K562 (cell line): ENCODE measurements at regions not wholly inside any gene's neighbourhood (a gene's known extent, or its start where the extent isn't known, plus 50 kb on each side); places are given as distances from the start of the nearest gene placed in this dataset.
A peak's percentile ranks its signal among the peaks of the same experiment; 100 is the strongest.

ENCODE experiments used
- C11orf30 ChIP-seq: fragments of 450-650 bp; IDR thresholded peaks from 2 replicates; pipeline ENCODE4 v1.6.1; 2016; ENCODE audit warnings: low read depth, mild to moderate bottlenecking
- E2F1 ChIP-seq: sonication (generic); formaldehyde crosslinking; IDR thresholded peaks from 2 replicates; pipeline ENCODE4 v1.8.1; 2023; ENCODE audit warnings: mild to moderate bottlenecking, missing genetic modification reagents, moderate library complexity
- FOXK2 ChIP-seq, 2 experiments: fragments of 450-650 bp; IDR thresholded peaks in 1 of 2; conservative IDR thresholded peaks in 1 of 2; 2 replicates each; pipeline ENCODE4 v1.6.1; 2016; ENCODE audit warnings: low read depth in 2 of 2, mild to moderate bottlenecking in 1 of 2
- FUS ChIP-seq: fragments of 200-400 bp; formaldehyde crosslinking; optimal IDR thresholded peaks from 2 replicates; pipeline ENCODE3; 2017; ENCODE audit warnings: low read depth, low read length
- GATAD2B ChIP-seq: fragments of 450-650 bp; IDR thresholded peaks from 2 replicates; pipeline ENCODE4 v1.6.1; 2017; ENCODE audit warnings: mild to moderate bottlenecking, borderline replicate concordance
- JUNB ChIP-seq: fragments of 450-650 bp; formaldehyde crosslinking; conservative IDR thresholded peaks from 2 replicates; pipeline ENCODE4 v1.4.0; 2020; ENCODE audit warnings: mild to moderate bottlenecking
- KDM1A ChIP-seq, 2 experiments: fragments of 450-650 bp; IDR thresholded peaks; 2 replicates each; pipeline ENCODE4 v1.6.1; 2016; ENCODE audit warnings: mild to moderate bottlenecking in 2 of 2
- KLF10 ChIP-seq: fragments of 250-450 bp; sonication (Bioruptor Pico); IDR thresholded peaks from 2 replicates; pipeline ENCODE4 v1.6.1; 2021; ENCODE audit warnings: matching md5 sums
- MBD2 ChIP-seq: sonication (generic); IDR thresholded peaks from 2 replicates; pipeline ENCODE4 v1.6.1; 2016; ENCODE audit warnings: low read depth, borderline replicate concordance
- MCM3 ChIP-seq: fragments of 450-650 bp; IDR thresholded peaks from 2 replicates; pipeline ENCODE4 v1.6.1; 2016
- MNT ChIP-seq, 2 experiments: fragments of 450-650 bp; conservative IDR thresholded peaks; 2 replicates each; pipeline ENCODE4 v1.6.1; 2017; ENCODE audit warnings: mild to moderate bottlenecking in 2 of 2, moderate library complexity in 2 of 2
- NONO ChIP-seq, 2 experiments: fragments of 200-400 bp in 1 of 2; fragments of 450-650 bp in 1 of 2; formaldehyde crosslinking in 1 of 2; IDR thresholded peaks; 2 replicates each; pipeline ENCODE4 v1.6.1; 2017; ENCODE audit warnings: low read depth in 2 of 2, mild to moderate bottlenecking in 2 of 2, moderate library complexity in 2 of 2, low read length in 1 of 2
- NR2F6 ChIP-seq: fragments of 450-650 bp; formaldehyde crosslinking; IDR thresholded peaks from 2 replicates; pipeline ENCODE4 v1.4.0; 2020; ENCODE audit warnings: mild to moderate bottlenecking
- RBM25 ChIP-seq: fragments of 200-400 bp; formaldehyde crosslinking; IDR thresholded peaks from 2 replicates; pipeline ENCODE4 v1.6.1; 2018; ENCODE audit warnings: low read length, low read depth, moderate library complexity; ENCODE audit not compliant: severe bottlenecking
- SREBF2 ChIP-seq: sonication (generic); formaldehyde crosslinking; IDR thresholded peaks from 2 replicates; pipeline ENCODE4 v1.4.0; 2020; ENCODE audit warnings: mild to moderate bottlenecking, missing genetic modification reagents
- XRCC4 ChIP-seq: IDR thresholded peaks from one replicate; pipeline ENCODE4 v1.6.1; 2011; ENCODE audit not compliant: insufficient read depth, insufficient read length; ENCODE audit errors: extremely low read depth
- ZBTB1 ChIP-seq: sonication (generic); formaldehyde crosslinking; IDR thresholded peaks from 2 replicates; pipeline ENCODE4 v1.8.1; 2023; ENCODE audit warnings: missing genetic modification reagents, low read depth, mild to moderate bottlenecking, borderline replicate concordance
- ZEB2 ChIP-seq: fragments of 450-650 bp; IDR thresholded peaks from 2 replicates; pipeline ENCODE4 v1.6.1; 2016
- ZNF217 ChIP-seq: sonication (generic); formaldehyde crosslinking; IDR thresholded peaks from 2 replicates; pipeline ENCODE4 v1.8.0; 2022; ENCODE audit warnings: mild to moderate bottlenecking, missing genetic modification reagents
- ZNF384 ChIP-seq: IDR thresholded peaks from 2 replicates; pipeline ENCODE4 v1.6.1; 2012; ENCODE audit warnings: low read depth, low read length, improper control_type of control experiment
- ZNF408 ChIP-seq: fragments of 250-450 bp; sonication (Bioruptor Pico); IDR thresholded peaks from 2 replicates; pipeline ENCODE4 v1.4.0; 2020; ENCODE audit warnings: low read depth, mild to moderate bottlenecking, moderate library complexity
- ZNF436 ChIP-seq: fragments of 250-450, 450-650 bp; sonication (Bioruptor Pico); formaldehyde crosslinking; IDR thresholded peaks from 2 replicates; pipeline ENCODE4 v1.7.0; 2020; ENCODE audit warnings: mild to moderate bottlenecking
- ZNF668 ChIP-seq: fragments of 250-450 bp; sonication (Bioruptor Pico); IDR thresholded peaks from 2 replicates; pipeline ENCODE4 v1.8.0; 2022; ENCODE audit warnings: mild to moderate bottlenecking, inconsistent platforms

GRCh38 chr10:78925800-78926319 is 142.9 kb upstream of the ZMIZ1 start (continued):
- TF ChIP-seq ZNF408 (CRISPR knock-in tag) (no peak), ZNF384 (no peak), MBD2 (0 out of 2 replicates have a peak, but pooled peaks have one; percentile 29), FUS (no peak), E2F1 (CRISPR knock-in tag) (no peak), JUNB (CRISPR knock-in tag) (no peak; the same call in 1 of the 2 replicates), KDM1A (IDR thresholded peaks at IDR 0.05) (peak; percentile 92 to 96), FOXK2 (conservative IDR thresholded peaks at IDR 0.05 in 1 of 2, IDR thresholded peaks at IDR 0.05 in 1 of 2; ENCODE audit: low read depth in 2 of 2) (peak in 1 of 2 experiments; percentile 36; a peak in 1 of 4 replicates), ZNF436 (CRISPR knock-in tag) (no peak), GATAD2B (no peak), ZBTB1 (CRISPR knock-in tag) (no peak), SREBF2 (CRISPR knock-in tag) (no peak), XRCC4 (no peak), MNT (conservative IDR thresholded peaks at IDR 0.05) (peak in 1 of 2 experiments; percentile 45; a peak in 1 of 4 replicates), ZNF217 (CRISPR knock-in tag) (no peak), C11orf30 (peak; percentile 46; the same call in 1 of the 2 replicates), RBM25 (no peak), KLF10 (CRISPR knock-in tag) (no peak), NR2F6 (CRISPR knock-in tag) (no peak), MCM3 (no peak), ZNF668 (no peak), NONO (IDR thresholded peaks at IDR 0.05; ENCODE audit: low read depth in 2 of 2, low read length in 1 of 2) (no peak), ZEB2 (no peak)
